Skin epidermis (tissue), 12 donors: ENCODE measurements at regions not wholly inside any gene's neighbourhood (a gene's known extent, or its start where the extent isn't known, plus 50 kb on each side); places are given as distances from the start of the nearest gene placed in this dataset.
A peak's percentile ranks its signal among the peaks of the same experiment; 100 is the strongest.
"Not testable (repeated sequence)": the region's sequence is repeated elsewhere in the genome, so short reads cannot be mapped to it uniquely, and the experiment has no call there.

Experiments used
- H3K27ac ChIP-seq, 21 experiments: fragments of 200-600 bp; sonication (generic) in 11 of 21; one replicate each; pipeline ENCODE4 v1.5.0; 2020; ENCODE audit warnings: mild to moderate bottlenecking in 3 of 21, inconsistent platforms in 2 of 21, moderate library complexity in 2 of 21
- H3K4me3 ChIP-seq, 7 experiments: fragments of 200-600 bp; sonication (generic) in 2 of 7; one replicate each; pipeline ENCODE4 v1.5.0; 2020; ENCODE audit warnings: inconsistent platforms in 2 of 7, mild to moderate bottlenecking in 2 of 7, moderate library complexity in 1 of 7

GRCh38 chr9:25904701-25905100 lies 226.5 kb upstream of the TUSC1 start:
- H3K27ac ChIP-seq = no peak overlapping the region
- no peak overlapping the region for H3K4me3 ChIP-seq

- Histone ChIP-seq H3K4me3 (no peak overlapping the region), H3K27ac (no peak overlapping the region)
These were observed 213.3 kb upstream of the TUSC1 start for GRCh38 chr9:25891527-25891926.

- Histone ChIP-seq H3K27ac (no peak overlapping the region), H3K4me3 (no peak overlapping the region)
These were observed 211.4 kb upstream of the TUSC1 start for GRCh38 chr9:25889661-25890060.

- Histone ChIP-seq H3K4me3 (no peak overlapping the region), H3K27ac (no peak overlapping the region)
These were observed 198.0 kb upstream of the TUSC1 start for GRCh38 chr9:25876248-25876647.

- H3K27ac ChIP-seq = no peak overlapping the region
- no peak overlapping the region for H3K4me3 ChIP-seq
These were observed 186.3 kb upstream of the TUSC1 start for GRCh38 chr9:25864509-25864908.

- H3K4me3 ChIP-seq = no peak overlapping the region
- H3K27ac ChIP-seq = no peak overlapping the region
These were observed 183.2 kb upstream of the TUSC1 start for GRCh38 chr9:25861421-25861820.

- no peak overlapping the region for H3K27ac ChIP-seq
These were observed 178.9 kb upstream of the TUSC1 start for GRCh38 chr9:25857147-25857546.

GRCh38 chr9:25850803-25851202 lies 172.6 kb upstream of the TUSC1 start:
- no peak overlapping the region for H3K4me3 ChIP-seq

More at GRCh38 chr9:25857147-25857546, 178.9 kb upstream of the TUSC1 start:
- H3K4me3 ChIP-seq = no peak overlapping the region

GRCh38 chr9:25845867-25846266 lies 167.6 kb upstream of the TUSC1 start:
- no peak overlapping the region for H3K27ac ChIP-seq

More at GRCh38 chr9:25850803-25851202, 172.6 kb upstream of the TUSC1 start:
- H3K27ac ChIP-seq = no peak overlapping the region

GRCh38 chr9:25830381-25830780 lies 152.1 kb upstream of the TUSC1 start:
- no peak overlapping the region for H3K4me3 ChIP-seq
- no peak overlapping the region for H3K27ac ChIP-seq

More at GRCh38 chr9:25845867-25846266, 167.6 kb upstream of the TUSC1 start:
- H3K4me3 ChIP-seq = no peak overlapping the region

- Histone ChIP-seq H3K4me3 (no peak overlapping the region), H3K27ac (peak overlapping the region in 1 of 21 experiments; percentile 53)
These were observed 149.4 kb upstream of the TUSC1 start for GRCh38 chr9:25827626-25828025.

GRCh38 chr9:25816439-25816838 lies 138.2 kb upstream of the TUSC1 start:
- Histone ChIP-seq H3K27ac (no peak overlapping the region), H3K4me3 (no peak overlapping the region)

- H3K27ac ChIP-seq = no peak overlapping the region
- no peak overlapping the region for H3K4me3 ChIP-seq
These were observed 135.8 kb upstream of the TUSC1 start for GRCh38 chr9:25814023-25814422.

GRCh38 chr9:25813478-25813877 lies 135.2 kb upstream of the TUSC1 start:
- H3K4me3 ChIP-seq = no peak overlapping the region
- H3K27ac ChIP-seq = no peak overlapping the region

- Histone ChIP-seq H3K27ac (no peak overlapping the region), H3K4me3 (no peak overlapping the region)
These were observed 130.3 kb upstream of the TUSC1 start for GRCh38 chr9:25808554-25808953.

- Histone ChIP-seq H3K4me3 (no peak overlapping the region), H3K27ac (no peak overlapping the region)
These were observed 126.6 kb upstream of the TUSC1 start for GRCh38 chr9:25804856-25805255.

- not testable (repeated sequence) for H3K4me3 ChIP-seq
These were observed 123.7 kb upstream of the TUSC1 start for GRCh38 chr9:25801989-25802388.

GRCh38 chr9:25773805-25774204 lies 95.6 kb upstream of the TUSC1 start:
- no peak overlapping the region for H3K27ac ChIP-seq
- H3K4me3 ChIP-seq = no peak overlapping the region

More at GRCh38 chr9:25801989-25802388, 123.7 kb upstream of the TUSC1 start:
- H3K27ac ChIP-seq = not testable (repeated sequence)

- Histone ChIP-seq H3K4me3 (no peak overlapping the region), H3K27ac (no peak overlapping the region)
These were observed 77.7 kb upstream of the TUSC1 start for GRCh38 chr9:25755951-25756350.

- Histone ChIP-seq H3K27ac (no peak overlapping the region), H3K4me3 (no peak overlapping the region)
These were observed 74.2 kb upstream of the TUSC1 start for GRCh38 chr9:25752398-25752797.

- Histone ChIP-seq H3K4me3 (no peak overlapping the region), H3K27ac (no peak overlapping the region)
These were observed 64.0 kb upstream of the TUSC1 start for GRCh38 chr9:25742256-25742655.

GRCh38 chr9:25733336-25733982 lies 55.2 kb upstream of the TUSC1 start:
- no peak overlapping the region for H3K27ac ChIP-seq
- no peak overlapping the region for H3K4me3 ChIP-seq
